ENCODE measurements at regions not wholly inside any gene's neighbourhood (a gene's known extent, or its start where the extent isn't known, plus 50 kb on each side); places are given as distances from the start of the nearest gene placed in this dataset.
"Not testable (repeated sequence)": the region's sequence is repeated elsewhere in the genome, so short reads cannot be mapped to it uniquely, and the experiment has no call there.

GRCh38 chr5:18220631-18221030 lies 586.4 kb downstream of the TAF11L14 start:
- DNase-seq (ENCODE audit: low read depth in 2 of 2), result no peak

GRCh38 chr5:18236386-18236785 lies 602.1 kb downstream of the TAF11L14 start:
- no peak for DNase-seq (ENCODE audit: low read depth in 2 of 2)

- DNase-seq (ENCODE audit: low read depth in 2 of 2), result no peak
These were observed 604.1 kb downstream of the TAF11L14 start for GRCh38 chr5:18238321-18238720.

GRCh38 chr5:18240971-18241370 lies 606.7 kb downstream of the TAF11L14 start:
- DNase-seq (ENCODE audit: low read depth in 2 of 2), result no peak

DNA sequence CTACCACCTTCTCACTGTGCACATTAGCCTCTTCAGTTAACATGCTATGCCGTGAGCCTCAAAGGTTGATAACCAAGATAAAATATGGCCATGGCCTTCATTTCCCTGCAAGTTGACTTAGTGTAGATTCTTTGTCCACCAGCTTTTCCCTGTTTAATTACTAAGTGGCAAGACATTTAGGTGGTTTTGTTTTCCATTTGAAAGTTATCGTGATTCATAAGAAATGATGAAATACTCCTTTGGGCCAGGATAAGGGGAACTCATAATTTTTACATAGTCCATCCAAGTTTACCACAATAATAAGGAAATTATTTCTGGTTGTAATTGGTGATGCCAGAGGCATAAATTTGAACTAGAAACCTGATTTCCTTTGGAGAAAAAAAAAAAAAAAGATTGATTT lies 609.6 kb downstream of the TAF11L14 start:
- DNase-seq (ENCODE audit: low read depth in 2 of 2), result no peak

- DNase-seq (ENCODE audit: low read depth in 2 of 2), result no peak
These were observed 610.0 kb downstream of the TAF11L14 start for GRCh38 chr5:18244309-18244708.

GRCh38 chr5:18252559-18252958 lies 618.3 kb downstream of the TAF11L14 start:
- no peak for DNase-seq (ENCODE audit: low read depth in 2 of 2)

- no peak for DNase-seq (ENCODE audit: low read depth in 2 of 2)
These were observed 630.0 kb downstream of the TAF11L14 start for GRCh38 chr5:18264126-18264882.

DNA sequence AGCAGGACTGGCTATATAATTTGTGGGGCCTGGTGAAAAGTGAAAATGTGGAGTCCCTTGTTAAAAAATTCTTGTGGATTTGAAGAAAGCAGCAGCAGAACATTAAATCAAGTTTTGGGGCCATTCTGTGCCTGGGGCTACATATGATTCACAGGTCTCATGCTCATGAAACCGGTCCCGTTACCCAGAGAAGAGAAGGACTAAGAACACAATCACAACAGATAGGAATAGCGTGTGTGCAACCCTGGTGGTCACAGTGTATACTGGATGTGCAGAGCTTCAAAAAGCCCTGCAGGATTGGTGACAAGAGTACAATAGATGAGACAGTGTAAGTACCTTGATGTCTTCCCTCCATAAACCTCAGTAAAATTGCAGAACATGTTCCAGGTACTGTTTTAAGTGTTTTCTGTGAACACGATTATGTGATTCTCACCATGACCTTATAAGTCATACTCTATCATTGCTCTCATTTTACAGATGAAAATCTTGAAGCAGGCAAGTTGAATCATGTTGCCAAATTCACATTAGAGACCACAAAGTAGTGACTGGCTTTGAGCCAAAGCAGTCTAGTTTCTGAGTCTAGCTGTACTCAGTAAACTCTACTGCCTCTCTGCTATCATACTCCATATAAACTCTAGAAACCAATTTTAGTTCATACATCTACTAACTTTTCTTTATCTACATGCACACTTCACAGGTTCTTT lies 636.5 kb downstream of the TAF11L14 start:
- no peak for DNase-seq (ENCODE audit: low read depth in 2 of 2)

- DNase-seq (ENCODE audit: low read depth in 2 of 2), result no peak
These were observed 642.7 kb downstream of the TAF11L14 start for GRCh38 chr5:18276939-18277338.

DNA sequence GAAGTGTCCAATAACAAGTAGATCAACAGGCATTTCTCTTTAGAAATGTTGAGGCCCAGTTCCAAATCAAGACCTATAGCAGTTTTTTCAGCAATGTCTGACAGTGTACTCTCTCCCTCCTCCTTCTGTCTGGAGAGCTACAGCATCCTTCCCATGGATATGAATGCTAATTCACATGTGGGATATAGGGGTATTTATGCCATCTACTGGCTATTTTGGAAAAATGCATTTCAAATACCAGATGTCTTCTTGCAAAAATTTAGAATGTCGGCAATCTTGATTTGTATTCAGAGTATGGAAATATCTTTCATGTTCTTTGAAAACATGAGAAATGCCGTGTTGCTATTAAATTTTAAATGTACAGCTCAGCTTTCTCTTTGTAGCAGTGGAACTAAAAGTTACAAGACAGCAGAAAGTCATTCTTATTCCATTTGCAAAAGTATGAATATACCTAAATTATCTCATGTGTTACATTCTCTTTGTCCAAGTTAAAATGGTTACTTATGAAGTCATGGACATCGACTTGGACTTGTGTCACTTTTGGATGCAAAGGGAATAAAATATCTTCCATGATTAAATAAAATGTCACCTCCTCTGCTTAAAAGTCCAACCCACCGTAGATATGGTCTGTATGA lies 647.8 kb downstream of the TAF11L14 start:
- no peak for DNase-seq (ENCODE audit: low read depth in 2 of 2)

DNA sequence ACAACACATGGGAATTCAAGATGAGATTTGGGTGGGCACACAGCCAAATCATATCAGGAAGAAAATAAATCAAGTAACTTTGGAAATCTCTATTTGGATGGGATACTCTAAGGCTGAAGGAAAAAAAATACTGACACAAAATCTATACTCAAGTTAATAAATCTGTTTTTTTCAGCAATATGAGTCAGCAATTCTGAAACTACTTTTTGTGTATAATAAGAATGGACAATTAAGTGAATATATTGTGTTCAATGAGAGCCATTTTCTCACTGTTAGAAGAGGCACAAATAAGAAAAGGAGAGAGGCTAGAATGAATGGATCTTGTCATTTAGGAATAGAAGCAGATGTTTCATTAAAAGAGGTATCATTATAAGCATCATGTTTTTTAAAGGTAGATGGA lies 651.0 kb downstream of the TAF11L14 start:
- DNase-seq (ENCODE audit: low read depth in 2 of 2), result no peak

DNA sequence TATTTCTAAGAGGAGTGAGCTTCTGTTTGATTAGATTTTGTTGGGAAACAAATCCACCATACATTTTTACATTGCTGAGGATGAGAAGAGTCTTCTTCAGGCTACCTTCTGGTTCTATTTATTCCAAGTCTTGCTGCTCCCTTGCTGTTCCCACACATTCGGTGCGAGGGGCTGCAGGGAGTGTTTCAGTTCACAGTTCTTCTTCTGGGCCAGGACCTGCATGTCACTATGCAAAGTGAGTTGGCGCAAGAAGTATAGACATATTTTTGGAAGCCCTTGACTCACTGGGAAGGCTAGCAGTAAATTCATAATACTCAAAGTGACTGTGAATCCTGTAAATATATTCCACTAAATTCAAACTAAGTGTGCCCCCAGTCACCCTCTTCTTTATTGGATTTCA lies 657.9 kb downstream of the TAF11L14 start:
- DNase-seq (ENCODE audit: low read depth in 2 of 2), result no peak

- not testable (repeated sequence) for DNase-seq (ENCODE audit: low read depth in 2 of 2)
These were observed 661.4 kb downstream of the TAF11L14 start for GRCh38 chr5:18295696-18296095.

DNA sequence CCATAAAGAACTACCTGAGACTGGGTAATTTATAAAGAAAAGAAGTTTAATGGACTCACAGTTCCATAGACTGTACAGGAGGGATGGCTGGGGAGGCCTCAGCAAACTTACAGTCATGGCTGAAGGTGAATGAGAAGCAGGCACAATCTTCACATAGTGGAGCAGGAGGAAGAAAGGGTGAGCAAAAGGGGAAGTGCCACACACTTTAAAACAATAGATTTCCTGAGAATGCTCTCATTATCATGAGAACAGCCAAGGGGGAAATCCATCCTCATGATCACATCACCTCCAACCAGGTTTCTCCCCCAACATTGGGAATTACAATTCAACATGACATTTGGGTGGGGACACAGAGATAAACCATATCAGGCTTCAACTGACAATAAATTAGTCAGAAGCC lies 664.9 kb downstream of the TAF11L14 start:
- DNase-seq (ENCODE audit: low read depth in 2 of 2), result no peak

DNA sequence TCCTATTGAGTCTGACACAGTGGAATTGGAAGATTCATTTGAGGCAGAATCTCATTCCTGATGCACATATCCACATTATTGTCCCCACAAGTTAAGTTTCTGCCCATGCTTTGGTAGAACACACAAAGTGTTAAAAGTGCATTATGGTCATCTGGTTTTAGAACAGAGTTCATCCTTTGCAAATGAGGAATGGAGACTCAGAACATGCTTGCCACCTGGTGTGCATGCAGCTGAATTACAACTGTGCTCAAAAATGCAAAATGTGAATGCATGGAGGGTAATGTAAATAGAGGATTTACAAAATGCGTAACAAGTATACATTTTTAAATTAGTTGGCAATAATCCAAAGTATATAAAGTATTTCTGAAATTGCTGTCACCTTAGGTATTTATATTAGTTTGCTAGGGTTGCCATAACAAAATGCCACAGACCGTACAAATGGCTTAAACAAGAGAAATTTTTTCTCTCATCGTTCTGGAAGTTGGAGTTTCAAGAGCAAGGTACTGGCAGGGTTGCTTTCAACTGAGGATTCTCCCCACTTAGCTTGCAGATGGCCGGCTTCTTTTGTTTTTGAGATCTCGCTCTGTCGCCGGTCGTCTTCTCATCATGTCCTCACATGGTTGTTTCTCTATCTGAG lies 671.1 kb downstream of the TAF11L14 start:
- DNase-seq (ENCODE audit: low read depth in 2 of 2), result no peak

GRCh38 chr5:18311266-18311665 lies 677.0 kb downstream of the TAF11L14 start:
- DNase-seq (ENCODE audit: low read depth in 2 of 2), result no peak

DNA sequence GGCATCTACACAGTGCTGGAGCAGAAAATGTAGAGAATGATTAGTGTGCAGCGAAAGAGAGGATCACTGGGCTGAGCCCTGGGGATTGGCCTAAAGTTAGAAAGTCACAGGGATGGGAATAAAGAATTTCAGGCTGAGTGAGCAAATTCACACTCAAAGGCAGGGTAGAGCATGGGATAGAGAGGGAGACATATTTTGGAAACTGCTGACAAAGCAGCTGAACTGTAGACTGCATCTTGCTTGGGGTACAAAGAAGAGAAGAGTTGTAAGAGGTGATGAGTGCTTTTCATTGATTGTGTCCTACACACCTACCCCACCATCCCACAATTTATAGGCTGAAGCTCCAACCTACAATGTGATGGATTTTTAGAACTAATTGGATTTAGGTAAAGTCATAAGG lies 677.8 kb downstream of the TAF11L14 start:
- no peak for DNase-seq (ENCODE audit: low read depth in 2 of 2)

GRCh38 chr5:18314192-18314778 lies 680.0 kb downstream of the TAF11L14 start:
- no peak for DNase-seq (ENCODE audit: low read depth in 2 of 2)

DNA sequence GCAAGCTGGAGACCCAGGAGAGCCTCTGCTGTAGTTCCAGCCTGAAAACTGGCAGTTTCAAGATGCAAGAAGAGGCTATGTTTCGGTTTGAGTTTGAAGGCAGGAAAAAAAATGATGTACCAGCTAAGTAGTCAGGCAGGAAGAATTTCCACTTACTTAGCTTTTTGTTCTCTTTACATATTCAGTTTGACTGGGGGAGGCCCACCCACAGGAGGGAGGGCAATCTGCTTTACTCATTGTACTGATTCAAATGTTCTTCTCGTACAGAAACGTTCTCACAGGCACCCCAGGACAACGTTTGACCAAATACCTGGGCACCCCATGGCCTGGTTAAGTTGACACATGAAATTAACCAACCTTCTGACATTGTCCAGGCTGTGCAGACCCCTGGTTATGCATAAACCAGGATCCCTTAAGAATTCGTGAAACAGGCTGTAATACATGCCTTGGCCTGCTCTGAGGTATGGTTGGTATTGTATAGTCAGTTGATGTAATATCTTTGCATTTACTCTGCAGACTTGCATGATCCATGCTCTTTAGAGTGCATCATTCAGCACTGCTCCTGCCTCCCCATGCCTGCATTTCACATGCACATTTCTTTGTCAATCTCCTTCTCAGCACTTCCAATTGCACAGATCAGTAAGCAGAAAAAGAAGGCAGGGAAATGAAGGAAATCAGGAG lies 687.1 kb downstream of the TAF11L14 start:
- DNase-seq (ENCODE audit: low read depth in 2 of 2), result no peak

DNA sequence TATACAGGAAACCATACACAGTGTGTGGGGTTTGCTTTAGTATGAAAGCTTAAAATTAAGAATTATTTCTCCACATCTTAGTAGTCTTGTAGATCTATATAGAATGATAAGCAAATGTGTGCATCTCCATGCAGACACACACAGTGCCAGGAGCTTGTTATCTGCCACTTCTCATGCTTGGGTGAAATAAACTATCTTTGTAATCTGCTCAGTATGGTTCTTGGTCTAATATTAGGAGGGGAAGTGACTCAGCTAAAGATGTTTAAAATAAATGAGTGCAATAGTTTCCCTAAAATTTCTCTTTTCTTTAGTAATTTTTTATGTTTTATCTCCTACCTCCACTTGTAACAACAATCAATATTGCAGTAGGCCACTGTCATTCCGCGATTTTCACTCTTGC lies 689.6 kb downstream of the TAF11L14 start:
- no peak for DNase-seq (ENCODE audit: low read depth in 2 of 2)

DNA sequence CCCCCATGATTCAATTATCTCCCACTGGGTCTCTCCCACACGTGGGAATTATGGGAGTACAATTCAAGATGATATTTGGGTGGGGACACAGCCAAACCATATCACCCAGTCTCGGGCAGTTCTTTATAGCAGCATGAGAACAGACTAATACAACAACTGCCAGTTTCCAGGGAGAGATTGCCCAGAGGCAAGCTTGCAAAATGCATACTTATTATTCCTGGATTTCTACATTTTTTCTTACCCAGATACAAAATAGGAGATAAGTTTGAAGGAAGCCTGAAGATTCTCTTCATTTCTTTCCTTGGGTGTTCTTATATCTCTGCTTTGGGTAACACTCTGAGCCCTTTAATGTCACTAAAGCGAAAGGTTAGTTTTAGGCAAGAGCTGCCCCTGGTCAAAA lies 691.2 kb downstream of the TAF11L14 start:
- DNase-seq (ENCODE audit: low read depth in 2 of 2), result no peak

Data from stimulated activated CD4-positive, alpha-beta T cell treated with anti-CD3 and anti-CD28 coated beads, Interleukin-12 subunit alpha, Interleukin-12 subunit beta, amount 100 ng/mL, for 24 hours (primary cell).